ENCODE measurements at regions not wholly inside any gene's neighbourhood (a gene's known extent, or its start where the extent isn't known, plus 50 kb on each side); places are given as distances from the start of the nearest gene placed in this dataset.

DNA sequence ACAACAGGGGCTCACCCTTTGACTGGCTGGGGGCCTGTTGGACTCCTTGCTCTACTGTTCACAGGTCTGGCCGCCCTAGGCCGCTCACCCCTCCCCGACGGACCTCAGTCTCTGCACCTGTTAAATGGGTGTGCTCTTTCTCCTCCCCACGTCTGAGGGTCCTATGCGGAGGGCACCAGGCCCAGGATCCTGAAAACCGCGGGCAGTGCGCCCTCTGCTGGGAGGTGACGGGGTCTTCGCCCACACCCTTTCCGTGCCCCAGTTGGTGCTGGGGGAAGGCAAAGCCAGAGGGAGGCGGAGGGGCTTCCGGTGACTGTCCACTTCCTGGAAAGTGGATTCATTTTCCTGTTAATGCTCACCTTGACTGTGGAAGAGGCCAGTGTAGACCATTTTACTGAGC, 1010.9 kb downstream of the KCNJ18 start:
- FAIRE-seq (no peak), DNase-seq (ENCODE audit: low read depth in 1 of 2, low spot score in 1 of 2) (no peak), ATAC-seq (peak in 1 of 2 experiments; percentile 72; a peak in 3 of 6 replicates)
- Histone ChIP-seq H3K4me2 (no peak overlapping the region), H3K27ac (no peak overlapping the region), H3K4me3 (no peak overlapping the region), H3K9me3 (no peaks in the 10 kb centered on the region; the same call in 2 of the 3 replicates), H3K4me1 (no peaks in the 10 kb centered on the region)
- 49% methylated on average over 13 of the region's 14 CpGs for WGBS (ENCODE audit: missing lambda C conversion rate)
- ChIA-PET CTCF (interaction anchor here (1.0 to 2.7 kb wide), 3 partner anchors 9 to 24 kb away, joined by 4 to 19 read pairs (median 7); no protein-coding TSS in a partner anchor), POLR2A (no interaction called here)
- no peak for TF ChIP-seq MAFK (IDR thresholded peaks at IDR 0.05; ENCODE audit: partially characterized antibody)
- TF ChIP-seq RAD21 (conservative IDR thresholded peaks at IDR 0.05 in 1 of 2, IDR thresholded peaks at IDR 0.05 in 1 of 2): no peak
- TF ChIP-seq, protein P1, sequence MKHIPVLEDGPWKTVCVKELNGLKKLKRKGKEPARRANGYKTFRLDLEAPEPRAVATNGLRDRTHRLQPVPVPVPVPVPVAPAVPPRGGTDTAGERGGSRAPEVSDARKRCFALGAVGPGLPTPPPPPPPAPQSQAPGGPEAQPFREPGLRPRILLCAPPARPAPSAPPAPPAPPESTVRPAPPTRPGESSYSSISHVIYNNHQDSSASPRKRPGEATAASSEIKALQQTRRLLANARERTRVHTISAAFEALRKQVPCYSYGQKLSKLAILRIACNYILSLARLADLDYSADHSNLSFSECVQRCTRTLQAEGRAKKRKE (CRISPR knock-in tag; IDR thresholded peaks at IDR 0.05; ENCODE audit: low read depth): no peak
- TF ChIP-seq SREBF2 (IDR thresholded peaks at IDR 0.05): no peak
- no peak for TF ChIP-seq ZNF302 (CRISPR knock-in tag; IDR thresholded peaks at IDR 0.05)
- TF ChIP-seq RARB (CRISPR knock-in tag; IDR thresholded peaks at IDR 0.05): no peak
- TF ChIP-seq, protein P2, sequence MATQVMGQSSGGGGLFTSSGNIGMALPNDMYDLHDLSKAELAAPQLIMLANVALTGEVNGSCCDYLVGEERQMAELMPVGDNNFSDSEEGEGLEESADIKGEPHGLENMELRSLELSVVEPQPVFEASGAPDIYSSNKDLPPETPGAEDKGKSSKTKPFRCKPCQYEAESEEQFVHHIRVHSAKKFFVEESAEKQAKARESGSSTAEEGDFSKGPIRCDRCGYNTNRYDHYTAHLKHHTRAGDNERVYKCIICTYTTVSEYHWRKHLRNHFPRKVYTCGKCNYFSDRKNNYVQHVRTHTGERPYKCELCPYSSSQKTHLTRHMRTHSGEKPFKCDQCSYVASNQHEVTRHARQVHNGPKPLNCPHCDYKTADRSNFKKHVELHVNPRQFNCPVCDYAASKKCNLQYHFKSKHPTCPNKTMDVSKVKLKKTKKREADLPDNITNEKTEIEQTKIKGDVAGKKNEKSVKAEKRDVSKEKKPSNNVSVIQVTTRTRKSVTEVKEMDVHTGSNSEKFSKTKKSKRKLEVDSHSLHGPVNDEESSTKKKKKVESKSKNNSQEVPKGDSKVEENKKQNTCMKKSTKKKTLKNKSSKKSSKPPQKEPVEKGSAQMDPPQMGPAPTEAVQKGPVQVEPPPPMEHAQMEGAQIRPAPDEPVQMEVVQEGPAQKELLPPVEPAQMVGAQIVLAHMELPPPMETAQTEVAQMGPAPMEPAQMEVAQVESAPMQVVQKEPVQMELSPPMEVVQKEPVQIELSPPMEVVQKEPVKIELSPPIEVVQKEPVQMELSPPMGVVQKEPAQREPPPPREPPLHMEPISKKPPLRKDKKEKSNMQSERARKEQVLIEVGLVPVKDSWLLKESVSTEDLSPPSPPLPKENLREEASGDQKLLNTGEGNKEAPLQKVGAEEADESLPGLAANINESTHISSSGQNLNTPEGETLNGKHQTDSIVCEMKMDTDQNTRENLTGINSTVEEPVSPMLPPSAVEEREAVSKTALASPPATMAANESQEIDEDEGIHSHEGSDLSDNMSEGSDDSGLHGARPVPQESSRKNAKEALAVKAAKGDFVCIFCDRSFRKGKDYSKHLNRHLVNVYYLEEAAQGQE (IDR thresholded peaks at IDR 0.05): no peak
- no peak for TF ChIP-seq KDM5A (IDR thresholded peaks at IDR 0.05)
- no peak for TF ChIP-seq NPAS2 (CRISPR knock-in tag; IDR thresholded peaks at IDR 0.05; ENCODE audit: borderline replicate concordance)
- TF ChIP-seq JUNB (IDR thresholded peaks at IDR 0.05): no peak
- no peak for TF ChIP-seq FOSL2 (IDR thresholded peaks at IDR 0.05)
- no peak for TF ChIP-seq FOSL2 (CRISPR knock-in tag; IDR thresholded peaks at IDR 0.05)
- TF ChIP-seq ZFP36 (IDR thresholded peaks at IDR 0.05; ENCODE audit: borderline replicate concordance, partially characterized antibody): no peak
- TF ChIP-seq, protein P3, sequence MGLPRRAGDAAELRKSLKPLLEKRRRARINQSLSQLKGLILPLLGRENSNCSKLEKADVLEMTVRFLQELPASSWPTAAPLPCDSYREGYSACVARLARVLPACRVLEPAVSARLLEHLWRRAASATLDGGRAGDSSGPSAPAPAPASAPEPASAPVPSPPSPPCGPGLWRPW (IDR thresholded peaks at IDR 0.05): no peak
- no peak for TF ChIP-seq GATA3 (IDR thresholded peaks at IDR 0.05; ENCODE audit: borderline replicate concordance)
- TF ChIP-seq POLR2AphosphoS2 (conservative IDR thresholded peaks at IDR 0.05; ENCODE audit: low read length): no peak
- no peak for TF ChIP-seq HOXB5 (CRISPR knock-in tag; IDR thresholded peaks at IDR 0.05)
- no peak for TF ChIP-seq TFCP2L1 (CRISPR knock-in tag; IDR thresholded peaks at IDR 0.05)
- no peak for TF ChIP-seq KDM1A (IDR thresholded peaks at IDR 0.05; ENCODE audit: low read depth)

DNA sequence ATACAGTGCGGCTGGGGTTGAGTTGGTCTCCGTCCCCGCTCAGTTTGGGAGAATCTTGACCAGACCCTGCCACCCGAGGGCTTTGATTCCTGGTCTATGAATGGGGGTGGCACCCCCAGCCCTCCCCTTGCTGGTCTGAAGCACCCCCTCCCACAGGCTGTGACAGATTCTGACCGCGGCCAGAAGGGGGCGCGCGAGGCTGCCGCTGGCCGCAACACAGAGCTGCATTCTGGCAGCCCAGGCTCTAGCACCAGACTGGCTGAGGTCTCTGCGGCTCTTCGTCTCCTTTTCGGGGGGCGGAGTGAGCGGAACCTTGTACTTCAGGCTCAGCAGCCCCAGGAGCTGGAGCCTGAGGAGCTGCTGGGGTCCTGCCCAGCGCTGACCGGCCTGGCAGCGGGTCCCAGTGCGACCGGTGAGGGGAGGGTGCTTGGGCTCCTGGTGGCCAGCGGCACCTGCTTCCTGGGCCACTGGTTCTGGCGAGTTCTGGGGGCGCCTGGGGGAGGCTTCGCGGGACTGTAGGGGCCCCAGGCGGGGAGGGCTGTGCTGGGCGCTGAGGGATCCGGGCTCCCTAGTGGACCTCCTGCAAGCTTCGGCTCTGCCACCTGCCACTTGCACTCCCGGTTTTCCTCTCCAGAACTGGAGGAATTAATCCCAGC, 1011.6 kb downstream of the KCNJ18 start:
- no peaks in the 10 kb centered on the region; the same call in 2 of the 3 replicates for H3K9me3 ChIP-seq
- ChIA-PET CTCF (interaction anchor here (0.5 to 2.7 kb wide), 3 partner anchors 10 to 24 kb away, joined by 3 to 19 read pairs (median 4); no protein-coding TSS in a partner anchor), POLR2A (no interaction called here)
- H3K4me2 ChIP-seq: 0 out of 3 replicates have a peak overlapping the region, but pooled peaks have one; percentile 19
- no peaks in the 10 kb centered on the region for H3K4me1 ChIP-seq
- H3K27ac ChIP-seq: no peak overlapping the region
- FAIRE-seq: no peak
- no peak for TF ChIP-seq CHD4 (IDR thresholded peaks at IDR 0.05; ENCODE audit: borderline replicate concordance)
- TF ChIP-seq, protein P4, sequence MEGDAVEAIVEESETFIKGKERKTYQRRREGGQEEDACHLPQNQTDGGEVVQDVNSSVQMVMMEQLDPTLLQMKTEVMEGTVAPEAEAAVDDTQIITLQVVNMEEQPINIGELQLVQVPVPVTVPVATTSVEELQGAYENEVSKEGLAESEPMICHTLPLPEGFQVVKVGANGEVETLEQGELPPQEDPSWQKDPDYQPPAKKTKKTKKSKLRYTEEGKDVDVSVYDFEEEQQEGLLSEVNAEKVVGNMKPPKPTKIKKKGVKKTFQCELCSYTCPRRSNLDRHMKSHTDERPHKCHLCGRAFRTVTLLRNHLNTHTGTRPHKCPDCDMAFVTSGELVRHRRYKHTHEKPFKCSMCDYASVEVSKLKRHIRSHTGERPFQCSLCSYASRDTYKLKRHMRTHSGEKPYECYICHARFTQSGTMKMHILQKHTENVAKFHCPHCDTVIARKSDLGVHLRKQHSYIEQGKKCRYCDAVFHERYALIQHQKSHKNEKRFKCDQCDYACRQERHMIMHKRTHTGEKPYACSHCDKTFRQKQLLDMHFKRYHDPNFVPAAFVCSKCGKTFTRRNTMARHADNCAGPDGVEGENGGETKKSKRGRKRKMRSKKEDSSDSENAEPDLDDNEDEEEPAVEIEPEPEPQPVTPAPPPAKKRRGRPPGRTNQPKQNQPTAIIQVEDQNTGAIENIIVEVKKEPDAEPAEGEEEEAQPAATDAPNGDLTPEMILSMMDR (IDR thresholded peaks at IDR 0.05): peak; percentile 25; the same call in 2 of the 3 replicates
- TF ChIP-seq RAD21 (conservative IDR thresholded peaks at IDR 0.05 in 1 of 2, IDR thresholded peaks at IDR 0.05 in 1 of 2): peak in 1 of 2 experiments; percentile 49; a peak in 2 of 5 replicates
- peak; percentile 45 to 92; a peak in 3 of 6 replicates for ATAC-seq
- 58% methylated on average over 26 of the region's 31 CpGs for WGBS (ENCODE audit: missing lambda C conversion rate)
- peak; percentile 21 to 31 for DNase-seq (ENCODE audit: low read depth in 1 of 2, low spot score in 1 of 2)
- no peak overlapping the region for H3K4me3 ChIP-seq
